Astrocyte of the cerebellum (primary cell): ENCODE measurements at regions not wholly inside any gene's neighbourhood (a gene's known extent, or its start where the extent isn't known, plus 50 kb on each side); places are given as distances from the start of the nearest gene placed in this dataset.

Experiments used
- DNase-seq: peaks from one replicate; pipeline ENCODE4 v3.0.0-alpha.2; 2011; ENCODE audit warnings: low read depth
- H3K4me3 ChIP-seq: 2 replicates; pipeline ENCODE4 v1.5.1; 2011; ENCODE audit warnings: mild to moderate bottlenecking, low read depth, low read length, moderate library complexity
- in situ Hi-C: cut with HindIII; loops from 2 replicates; pipeline ENCODE4 v1.10.0; 2017; ENCODE audit warnings: low sequenced_read_pairs
- TF ChIP-seq, protein P1 (sequence below): IDR thresholded peaks from 2 replicates; pipeline ENCODE4 v1.5.1; 2012; ENCODE audit warnings: low read length, low read depth, moderate library complexity, mild to moderate bottlenecking; ENCODE audit errors: missing control alignments

DNA sequence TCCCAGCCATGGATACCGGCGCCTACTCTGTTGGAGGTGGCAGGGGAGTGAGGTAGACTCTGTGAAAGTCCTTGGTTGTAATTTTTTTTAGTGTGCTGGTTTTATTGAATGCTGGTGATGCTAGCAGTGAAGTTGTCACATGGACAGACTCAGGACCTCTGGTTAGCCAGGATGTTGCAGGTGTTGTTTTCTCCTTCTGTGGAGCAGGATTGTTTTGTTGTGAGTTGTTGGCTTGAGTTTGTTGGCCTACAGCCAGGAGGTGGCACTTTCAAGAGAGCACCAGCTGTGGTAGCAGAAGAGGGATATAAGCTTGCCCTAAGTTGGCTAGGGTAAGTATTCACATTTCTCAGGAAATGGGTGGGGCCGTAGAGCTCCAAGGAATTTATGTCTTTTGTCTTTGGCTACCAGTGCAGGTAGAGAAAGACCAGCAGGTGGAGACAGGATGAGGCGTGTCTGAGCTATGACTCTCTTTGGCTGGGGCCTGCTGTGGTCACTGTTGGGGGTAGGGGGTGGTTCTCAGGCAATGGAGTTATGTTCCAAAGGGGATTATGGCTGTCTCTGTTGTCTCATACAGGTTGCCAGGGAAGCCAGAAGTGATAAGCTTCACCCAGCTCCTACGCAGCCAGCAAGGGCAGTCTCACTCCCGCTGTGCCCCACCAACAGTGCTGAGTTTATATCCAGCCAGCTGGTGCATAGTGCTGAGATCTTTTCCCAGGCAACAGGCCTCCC, 248.7 kb downstream of the TAF11L14 start:
- in situ Hi-C loops: no loop called here

DNA sequence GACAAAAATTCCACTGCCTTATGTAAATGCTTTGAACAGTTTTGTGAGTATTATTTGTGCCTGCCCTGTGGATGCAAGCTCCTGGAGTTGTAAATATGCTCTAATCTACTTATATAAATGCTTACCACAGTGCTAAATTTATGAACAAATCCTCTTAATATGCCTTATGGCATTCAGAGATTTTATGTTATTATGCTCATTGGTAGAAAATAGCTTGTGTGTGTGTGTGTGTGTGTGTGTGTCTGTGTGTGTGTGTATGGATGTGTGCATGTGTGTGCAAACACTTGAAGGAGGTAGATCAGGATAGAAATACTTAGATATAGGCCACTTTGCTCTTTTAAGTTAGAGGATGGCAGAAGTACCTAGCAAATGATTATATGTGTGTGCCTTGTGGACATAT, 253.9 kb downstream of the TAF11L14 start:
- no peak for DNase-seq
- in situ Hi-C loops: no loop called here
- no peak overlapping the region for H3K4me3 ChIP-seq
- TF ChIP-seq, protein P1, sequence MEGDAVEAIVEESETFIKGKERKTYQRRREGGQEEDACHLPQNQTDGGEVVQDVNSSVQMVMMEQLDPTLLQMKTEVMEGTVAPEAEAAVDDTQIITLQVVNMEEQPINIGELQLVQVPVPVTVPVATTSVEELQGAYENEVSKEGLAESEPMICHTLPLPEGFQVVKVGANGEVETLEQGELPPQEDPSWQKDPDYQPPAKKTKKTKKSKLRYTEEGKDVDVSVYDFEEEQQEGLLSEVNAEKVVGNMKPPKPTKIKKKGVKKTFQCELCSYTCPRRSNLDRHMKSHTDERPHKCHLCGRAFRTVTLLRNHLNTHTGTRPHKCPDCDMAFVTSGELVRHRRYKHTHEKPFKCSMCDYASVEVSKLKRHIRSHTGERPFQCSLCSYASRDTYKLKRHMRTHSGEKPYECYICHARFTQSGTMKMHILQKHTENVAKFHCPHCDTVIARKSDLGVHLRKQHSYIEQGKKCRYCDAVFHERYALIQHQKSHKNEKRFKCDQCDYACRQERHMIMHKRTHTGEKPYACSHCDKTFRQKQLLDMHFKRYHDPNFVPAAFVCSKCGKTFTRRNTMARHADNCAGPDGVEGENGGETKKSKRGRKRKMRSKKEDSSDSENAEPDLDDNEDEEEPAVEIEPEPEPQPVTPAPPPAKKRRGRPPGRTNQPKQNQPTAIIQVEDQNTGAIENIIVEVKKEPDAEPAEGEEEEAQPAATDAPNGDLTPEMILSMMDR: no peak

More for the DNA sequence above, 248.7 kb downstream of the TAF11L14 start:
- H3K4me3 ChIP-seq: no peak overlapping the region
- no peak for DNase-seq
- TF ChIP-seq, protein P1: no peak

DNA sequence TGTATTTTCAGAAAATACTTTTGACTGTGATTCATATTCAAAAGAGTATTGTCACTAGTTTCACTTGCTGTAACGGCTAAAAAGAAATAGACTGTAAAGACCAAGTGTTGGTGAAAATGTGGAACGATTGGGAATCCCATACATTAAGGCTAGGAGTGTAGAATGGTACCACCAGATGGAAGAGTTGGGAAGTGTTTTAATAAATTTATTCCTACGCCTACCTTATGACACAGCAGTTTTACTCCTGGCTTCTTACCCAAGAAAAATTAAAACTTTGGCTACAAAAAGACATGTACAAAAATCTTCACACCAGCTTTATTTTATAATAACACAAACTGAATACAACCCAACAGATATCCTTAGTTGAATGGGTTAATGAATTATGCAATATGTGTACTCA, 256.2 kb downstream of the TAF11L14 start:
- no peak overlapping the region for H3K4me3 ChIP-seq
- TF ChIP-seq, protein P1: no peak
- in situ Hi-C loops: no loop called here
- DNase-seq: no peak

DNA sequence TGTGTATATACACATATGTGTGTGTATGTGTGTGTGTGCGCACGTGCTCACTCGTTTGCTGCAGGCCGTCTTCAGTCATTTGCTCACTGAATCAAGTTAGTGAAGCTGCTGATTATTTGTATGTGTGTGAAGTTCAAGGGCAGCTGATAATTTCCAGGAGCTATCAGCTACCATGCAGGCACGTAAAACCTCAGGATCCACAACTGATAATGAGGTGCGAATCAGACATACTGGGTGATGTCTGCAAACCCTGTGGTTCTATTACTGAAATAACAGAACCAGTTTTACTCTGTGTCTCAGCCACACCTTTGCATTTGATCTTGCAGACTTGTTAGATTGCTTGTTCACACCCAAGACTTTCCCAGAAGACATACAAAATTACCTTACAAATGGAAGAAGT, 257.6 kb downstream of the TAF11L14 start:
- in situ Hi-C loops: no loop called here
- DNase-seq: no peak
- TF ChIP-seq, protein P1: no peak
- no peak overlapping the region for H3K4me3 ChIP-seq

DNA sequence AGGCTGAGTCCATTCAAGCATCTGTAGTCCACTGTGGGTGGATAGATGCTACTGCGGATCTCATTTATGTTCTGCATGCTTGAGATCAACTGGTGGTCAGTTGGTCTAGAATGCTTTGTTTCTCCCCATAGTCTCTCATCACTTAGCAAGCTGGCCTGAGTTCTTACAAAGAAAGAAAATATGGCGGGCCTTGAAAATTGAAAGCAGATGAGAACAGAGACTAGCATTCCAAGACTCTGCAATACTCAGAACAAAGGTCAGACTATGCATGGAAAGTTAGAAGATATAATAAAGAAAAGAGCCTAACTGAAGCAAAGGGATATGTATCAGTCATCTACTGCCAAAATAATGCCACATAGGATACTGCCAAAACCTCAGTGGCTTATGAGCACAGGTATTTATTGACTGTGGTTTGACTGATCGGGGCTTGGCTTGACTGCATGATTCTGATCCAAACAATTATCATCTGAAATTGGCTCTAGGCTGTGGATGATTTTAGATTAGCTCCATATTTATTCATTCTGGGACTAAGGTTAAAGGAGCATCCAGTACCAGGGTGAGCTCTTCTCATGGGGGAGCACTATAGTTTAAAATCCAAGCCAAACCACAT, 258.9 kb downstream of the TAF11L14 start:
- DNase-seq: peak; percentile 12
- TF ChIP-seq, protein P1: no peak
- no peak overlapping the region for H3K4me3 ChIP-seq
- in situ Hi-C loops: no loop called here

DNA sequence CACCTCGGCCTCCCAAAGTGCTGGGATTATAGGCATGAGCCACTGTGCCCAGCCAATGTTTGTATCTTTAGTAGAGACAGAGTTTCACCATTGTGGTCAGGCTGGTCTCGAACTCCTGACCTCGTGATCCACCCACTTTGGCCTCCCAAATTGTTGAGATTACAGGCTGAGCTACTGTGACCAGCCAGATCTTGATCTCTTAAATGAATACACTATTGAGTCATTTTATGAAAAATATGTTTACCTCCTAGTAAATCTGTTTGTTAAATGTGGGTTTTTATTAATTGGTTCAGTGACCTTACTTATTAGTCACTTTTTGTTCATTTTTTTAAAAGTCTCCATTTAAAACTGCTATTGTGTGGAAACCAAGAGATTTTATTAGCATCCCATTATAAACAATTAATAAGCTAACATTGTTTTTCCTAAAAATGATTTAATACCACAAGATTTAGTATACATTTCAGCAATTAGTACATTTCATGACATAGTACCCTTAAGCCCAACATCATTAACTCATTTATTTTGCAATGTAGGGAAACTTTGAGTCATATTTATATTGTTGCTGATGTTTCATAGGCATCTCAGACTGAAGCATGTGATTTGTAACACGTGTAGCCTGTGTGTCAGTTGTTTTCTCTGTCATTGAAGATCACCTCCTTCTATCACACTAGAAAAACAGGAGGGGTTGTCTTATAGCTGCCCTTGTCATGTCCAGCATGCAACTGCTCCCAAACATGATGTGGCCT, 261.2 kb downstream of the TAF11L14 start:
- H3K4me3 ChIP-seq: no peak overlapping the region
- TF ChIP-seq, protein P1: no peak
- in situ Hi-C loops: no loop called here
- DNase-seq: no peak
